Astrocyte (in vitro differentiated cells and primary cell): ENCODE measurements at regions not wholly inside any gene's neighbourhood (a gene's known extent, or its start where the extent isn't known, plus 50 kb on each side); places are given as distances from the start of the nearest gene placed in this dataset.
"Not testable (repeated sequence)": the region's sequence is repeated elsewhere in the genome, so short reads cannot be mapped to it uniquely, and the experiment has no call there.

Experiments
- DNase-seq: peaks from one replicate; pipeline ENCODE4 v3.0.0-alpha.2; 2010; ENCODE audit warnings: low read depth
- FAIRE-seq: peaks from 2 replicates; lab custom pipeline; 2011; peaks lifted over from hg19 to GRCh38; lab: Jason Lieb, UNC
- H2AFZ ChIP-seq: 2 replicates; pipeline ENCODE4 v1.6.0; 2012; ENCODE audit warnings: low read depth, low read length, inconsistent platforms
- H3K27ac ChIP-seq: 2 replicates; pipeline ENCODE4 v1.5.1; 2011; ENCODE audit warnings: low read depth, low read length, inconsistent platforms
- H3K27me3 ChIP-seq: 2 replicates; pipeline ENCODE4 v1.6.0; 2011; ENCODE audit warnings: low read length, inconsistent platforms; ENCODE audit not compliant: insufficient read depth
- H3K36me3 ChIP-seq: 2 replicates; pipeline ENCODE4 v1.5.1; 2011; ENCODE audit warnings: low read length, inconsistent platforms; ENCODE audit not compliant: insufficient read depth
- H3K4me1 ChIP-seq: 2 replicates; pipeline ENCODE4 v1.5.1; 2011; ENCODE audit warnings: low read length, inconsistent platforms; ENCODE audit not compliant: insufficient read depth
- H3K4me2 ChIP-seq: 2 replicates; pipeline ENCODE4 v1.6.0; 2012; ENCODE audit warnings: low read length, inconsistent platforms
- H3K4me3 ChIP-seq: 2 replicates; pipeline ENCODE4 v1.5.1; 2011; ENCODE audit warnings: low read depth, mild to moderate bottlenecking, low read length, inconsistent platforms; ENCODE audit not compliant: insufficient read depth
- H3K79me2 ChIP-seq: 2 replicates; pipeline ENCODE4 v1.6.0; 2012; ENCODE audit warnings: mild to moderate bottlenecking, low read length, inconsistent platforms; ENCODE audit not compliant: insufficient read depth
- H3K9ac ChIP-seq: 2 replicates; pipeline ENCODE4 v1.6.0; 2012; ENCODE audit warnings: mild to moderate bottlenecking, low read length, inconsistent platforms
- H3K9me3 ChIP-seq: 2 replicates; pipeline ENCODE4 v1.5.1; 2012; ENCODE audit warnings: low read depth, mild to moderate bottlenecking, low read length, inconsistent platforms; ENCODE audit not compliant: insufficient read depth
- H4K20me1 ChIP-seq: 2 replicates; pipeline ENCODE4 v1.6.0; 2012; ENCODE audit warnings: low read length, inconsistent platforms; ENCODE audit not compliant: insufficient read depth
- H3K27ac Mint-ChIP-seq: one replicate; pipeline ENCODE4 v1.8.0; 2021; ENCODE audit warnings: mild to moderate bottlenecking, mixed read lengths; ENCODE audit not compliant: unreplicated experiment
- H3K27me3 Mint-ChIP-seq: one replicate; pipeline ENCODE4 v1.8.0; 2021; ENCODE audit warnings: low read depth, mixed read lengths; ENCODE audit not compliant: unreplicated experiment
- H3K36me3 Mint-ChIP-seq: one replicate; pipeline ENCODE4 v1.8.0; 2021; ENCODE audit warnings: low read depth, mixed read lengths; ENCODE audit not compliant: unreplicated experiment
- H3K4me1 Mint-ChIP-seq: one replicate; pipeline ENCODE4 v1.8.0; 2021; ENCODE audit warnings: low read depth, mixed read lengths; ENCODE audit not compliant: unreplicated experiment
- H3K4me3 Mint-ChIP-seq: one replicate; pipeline ENCODE4 v1.8.0; 2021; ENCODE audit warnings: mild to moderate bottlenecking, moderate library complexity, mixed read lengths; ENCODE audit not compliant: unreplicated experiment
- H3K9me3 Mint-ChIP-seq: one replicate; pipeline ENCODE4 v1.8.0; 2021; ENCODE audit warnings: mild to moderate bottlenecking, mixed read lengths; ENCODE audit not compliant: unreplicated experiment
- CTCF ChIP-seq: IDR thresholded peaks from 2 replicates; pipeline ENCODE4 v1.5.1; 2011; ENCODE audit warnings: low read depth, mild to moderate bottlenecking, inconsistent platforms, low read length, moderate library complexity; ENCODE audit not compliant: insufficient read depth
- EZH2 ChIP-seq: IDR thresholded peaks from 2 replicates; pipeline ENCODE4 v1.6.1; 2012; ENCODE audit warnings: mild to moderate bottlenecking, low read length, inconsistent platforms; ENCODE audit not compliant: insufficient read depth

- Histone ChIP-seq H3K36me3 (no peaks in the 10 kb centered on the region), H3K9ac (no peak overlapping the region), H3K79me2 (no peaks in the 10 kb centered on the region), H3K27me3 (no peaks in the 10 kb centered on the region), H3K4me3 (no peak overlapping the region), H3K9me3 (no peaks in the 10 kb centered on the region), H3K27ac (no peak overlapping the region), H3K4me1 (no peaks in the 10 kb centered on the region), H4K20me1 (no peaks in the 10 kb centered on the region), H2AFZ (no peak overlapping the region), H3K4me2 (no peak overlapping the region)
- Mint-ChIP-seq H3K4me1 (no peaks in the 10 kb centered on the region), H3K4me3 (no peak overlapping the region), H3K36me3 (peaks cover 3% of the 10 kb centered on the region), H3K27ac (no peak overlapping the region), H3K27me3 (no peaks in the 10 kb centered on the region), H3K9me3 (peaks cover 2% of the 10 kb centered on the region)
- DNase-seq: no peak
- TF ChIP-seq CTCF (no peak), EZH2 (no peak)
- no peak for FAIRE-seq
Observed at GRCh38 chr1:121472017-121472416, 287.2 kb downstream of the SRGAP2C start.

- no peaks in the 10 kb centered on the region for H3K36me3 ChIP-seq
- H3K27ac Mint-ChIP-seq: peak overlapping the region; percentile 98
- no peak for TF ChIP-seq EZH2
- TF ChIP-seq CTCF: no peak
- H4K20me1 ChIP-seq: no peaks in the 10 kb centered on the region
- no peaks in the 10 kb centered on the region for H3K4me1 ChIP-seq
- H3K9me3 Mint-ChIP-seq: peaks cover 26% of the 10 kb centered on the region
- no peaks in the 10 kb centered on the region for H3K27me3 Mint-ChIP-seq
- H3K27me3 ChIP-seq: no peaks in the 10 kb centered on the region
- no peaks in the 10 kb centered on the region for H3K36me3 Mint-ChIP-seq
- no peak overlapping the region for H3K4me3 ChIP-seq
- no peak overlapping the region for H3K27ac ChIP-seq
- no peak overlapping the region for H2AFZ ChIP-seq
- H3K79me2 ChIP-seq: no peaks in the 10 kb centered on the region
- FAIRE-seq (no peak), DNase-seq (no peak)
- no peak overlapping the region for H3K4me3 Mint-ChIP-seq
- no peak overlapping the region for H3K9ac ChIP-seq
- H3K4me1 Mint-ChIP-seq: peaks cover 16% of the 10 kb centered on the region
- H3K9me3 ChIP-seq: no peaks in the 10 kb centered on the region
- no peak overlapping the region for H3K4me2 ChIP-seq
Observed at GRCh38 chr1:121483234-121483633, 298.5 kb downstream of the SRGAP2C start.

- peaks cover 21% of the 10 kb centered on the region for H3K9me3 Mint-ChIP-seq
- H3K27ac Mint-ChIP-seq: peak overlapping the region; percentile 98
- no peak overlapping the region for H3K27ac ChIP-seq
Observed at GRCh38 chr1:121483961-121484424, 299.2 kb downstream of the SRGAP2C start.

GRCh38 chr1:121494796-121495195 lies 310.0 kb downstream of the SRGAP2C start:
- H3K36me3 Mint-ChIP-seq, H2AFZ ChIP-seq, H3K79me2 ChIP-seq, H3K27me3 Mint-ChIP-seq, H3K4me1 ChIP-seq, H4K20me1 ChIP-seq, H3K27ac Mint-ChIP-seq, H3K9ac ChIP-seq, H3K9me3 Mint-ChIP-seq, H3K4me3 ChIP-seq, H3K9me3 ChIP-seq, H3K4me3 Mint-ChIP-seq, DNase-seq, H3K4me2 ChIP-seq, H3K27me3 ChIP-seq, H3K36me3 ChIP-seq, H3K27ac ChIP-seq: not testable (repeated sequence)
- peaks cover 10% of the 10 kb centered on the region for H3K4me1 Mint-ChIP-seq
- FAIRE-seq: peak; percentile 60

More at GRCh38 chr1:121483961-121484424, 299.2 kb downstream of the SRGAP2C start:
- Histone ChIP-seq H4K20me1 (no peaks in the 10 kb centered on the region), H3K4me2 (no peak overlapping the region), H3K9me3 (no peaks in the 10 kb centered on the region), H3K4me1 (no peaks in the 10 kb centered on the region), H3K27me3 (no peaks in the 10 kb centered on the region), H3K9ac (no peak overlapping the region), H3K79me2 (no peaks in the 10 kb centered on the region), H2AFZ (no peak overlapping the region), H3K36me3 (no peaks in the 10 kb centered on the region), H3K4me3 (no peak overlapping the region)
- TF ChIP-seq CTCF: no peak
- no peak for TF ChIP-seq EZH2
- DNase-seq: peak; percentile 76
- Mint-ChIP-seq H3K36me3 (no peaks in the 10 kb centered on the region), H3K27me3 (no peaks in the 10 kb centered on the region), H3K4me1 (peaks cover 16% of the 10 kb centered on the region), H3K4me3 (no peak overlapping the region)
- no peak for FAIRE-seq
